Epithelial cell of proximal tubule (primary cell): ENCODE measurements at regions not wholly inside any gene's neighbourhood (a gene's known extent, or its start where the extent isn't known, plus 50 kb on each side); places are given as distances from the start of the nearest gene placed in this dataset.
A peak's percentile ranks its signal among the peaks of the same experiment; 100 is the strongest.

Experiments
- DNase-seq: peaks from one replicate; pipeline ENCODE4 v3.0.0-alpha.2; 2011; ENCODE audit warnings: low read depth
- H3K4me3 ChIP-seq: 2 replicates; pipeline ENCODE4 v1.5.1; 2011; ENCODE audit warnings: low read depth, mild to moderate bottlenecking, low read length
- TF ChIP-seq, protein P1 (sequence below): conservative IDR thresholded peaks from 2 replicates; pipeline ENCODE4 v1.5.1; 2012; ENCODE audit warnings: low read depth, mild to moderate bottlenecking, low read length

DNA sequence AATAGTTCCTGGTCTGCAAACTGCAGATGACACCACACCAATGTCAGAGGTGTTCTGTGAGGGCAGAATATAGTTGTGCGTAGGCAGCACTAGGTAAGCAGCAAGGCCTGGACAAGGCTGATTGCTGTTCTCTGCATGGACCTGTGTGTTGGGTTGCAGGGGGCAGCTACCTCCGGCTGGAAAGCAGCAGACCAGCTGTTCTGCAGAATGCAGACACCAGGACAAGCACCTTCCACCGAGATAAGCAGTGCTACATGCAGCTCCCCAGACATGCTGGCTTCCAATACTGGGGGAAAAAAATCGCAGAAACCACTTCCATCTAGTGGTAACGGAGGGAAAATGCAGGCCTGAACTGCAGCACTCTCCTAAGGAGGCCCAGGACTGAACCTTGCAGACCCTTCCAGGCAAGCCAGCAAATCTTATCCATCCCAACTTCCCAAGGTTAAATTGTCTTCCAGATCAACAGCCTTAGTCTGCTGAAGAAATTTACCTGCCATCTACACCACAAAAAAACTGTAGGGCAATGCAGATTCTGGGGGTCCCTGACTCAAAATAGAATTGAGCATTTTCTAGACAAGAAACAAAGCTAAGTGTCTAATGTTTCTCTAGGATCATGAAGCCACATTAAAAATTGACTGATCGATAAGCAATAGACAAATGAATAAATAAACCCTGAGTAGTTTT is 50.5 kb upstream of the COBL start:
- no peak overlapping the region for H3K4me3 ChIP-seq
- no peak for DNase-seq
- TF ChIP-seq, protein P1, sequence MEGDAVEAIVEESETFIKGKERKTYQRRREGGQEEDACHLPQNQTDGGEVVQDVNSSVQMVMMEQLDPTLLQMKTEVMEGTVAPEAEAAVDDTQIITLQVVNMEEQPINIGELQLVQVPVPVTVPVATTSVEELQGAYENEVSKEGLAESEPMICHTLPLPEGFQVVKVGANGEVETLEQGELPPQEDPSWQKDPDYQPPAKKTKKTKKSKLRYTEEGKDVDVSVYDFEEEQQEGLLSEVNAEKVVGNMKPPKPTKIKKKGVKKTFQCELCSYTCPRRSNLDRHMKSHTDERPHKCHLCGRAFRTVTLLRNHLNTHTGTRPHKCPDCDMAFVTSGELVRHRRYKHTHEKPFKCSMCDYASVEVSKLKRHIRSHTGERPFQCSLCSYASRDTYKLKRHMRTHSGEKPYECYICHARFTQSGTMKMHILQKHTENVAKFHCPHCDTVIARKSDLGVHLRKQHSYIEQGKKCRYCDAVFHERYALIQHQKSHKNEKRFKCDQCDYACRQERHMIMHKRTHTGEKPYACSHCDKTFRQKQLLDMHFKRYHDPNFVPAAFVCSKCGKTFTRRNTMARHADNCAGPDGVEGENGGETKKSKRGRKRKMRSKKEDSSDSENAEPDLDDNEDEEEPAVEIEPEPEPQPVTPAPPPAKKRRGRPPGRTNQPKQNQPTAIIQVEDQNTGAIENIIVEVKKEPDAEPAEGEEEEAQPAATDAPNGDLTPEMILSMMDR, result peak; percentile 86
